ENCODE measurements at regions not wholly inside any gene's neighbourhood (a gene's known extent, or its start where the extent isn't known, plus 50 kb on each side); places are given as distances from the start of the nearest gene placed in this dataset.

DNA sequence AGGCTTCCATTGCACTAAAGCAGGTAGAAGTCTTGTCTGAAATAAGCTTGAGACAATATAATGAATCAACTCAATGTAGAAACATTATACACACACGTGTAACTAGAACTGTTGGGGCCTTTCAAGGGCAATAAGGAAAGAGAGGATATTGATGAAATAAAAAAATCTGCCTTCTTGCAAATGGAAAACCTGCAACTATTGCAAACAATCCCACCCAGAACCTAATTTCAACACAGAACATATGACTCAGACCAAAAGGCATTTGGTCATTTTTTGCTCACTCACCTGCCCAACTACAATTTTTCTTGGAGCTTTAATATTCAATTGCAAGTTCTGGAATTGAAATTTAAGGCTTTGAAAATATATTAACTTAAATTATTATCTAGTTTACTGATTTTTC, 900.1 kb downstream of the TTLL7 start:
- peak overlapping the region; percentile 64 for H3K27ac Mint-ChIP-seq (ENCODE audit: unreplicated experiment)

DNA sequence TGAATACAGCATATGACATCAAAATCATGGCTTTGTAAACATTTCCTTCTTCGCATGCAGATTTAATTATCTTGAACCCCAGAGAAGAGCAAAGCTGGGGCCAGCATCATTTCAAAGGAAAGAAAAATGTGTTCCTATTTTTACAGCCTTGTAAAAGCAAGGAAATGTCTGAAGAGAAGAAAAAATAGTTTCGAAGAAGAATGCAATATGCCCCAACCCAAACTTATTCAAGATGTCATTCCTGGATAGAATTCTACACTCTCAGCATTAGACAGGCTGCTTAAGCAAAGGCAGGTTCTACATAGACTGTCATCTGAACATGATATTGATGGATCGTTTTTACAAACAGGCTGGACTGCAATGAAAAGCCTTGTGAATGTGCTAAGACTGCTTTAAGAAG, 900.8 kb downstream of the TTLL7 start:
- no peaks in the 10 kb centered on the region for H3K27me3 Mint-ChIP-seq (ENCODE audit: unreplicated experiment)
- H3K27ac Mint-ChIP-seq (ENCODE audit: unreplicated experiment) = peak overlapping the region; percentile 64
- intact Hi-C loops (cut with micrococcal nuclease; ENCODE audit: unreplicated experiment) = loop anchor here (2.0 kb wide), 1 partner anchor 41 kb away; no protein-coding TSS in a partner anchor
- H3K4me3 Mint-ChIP-seq (ENCODE audit: low read depth, unreplicated experiment) = no peak overlapping the region
- CTCF ChIA-PET = no interaction called here
- BruUV-seq (replicated peaks) = no TSS peak
- DNase-seq = no peak
- no peaks in the 10 kb centered on the region for H3K36me3 Mint-ChIP-seq (ENCODE audit: insufficient read depth, unreplicated experiment)
- TF ChIP-seq, protein P1, sequence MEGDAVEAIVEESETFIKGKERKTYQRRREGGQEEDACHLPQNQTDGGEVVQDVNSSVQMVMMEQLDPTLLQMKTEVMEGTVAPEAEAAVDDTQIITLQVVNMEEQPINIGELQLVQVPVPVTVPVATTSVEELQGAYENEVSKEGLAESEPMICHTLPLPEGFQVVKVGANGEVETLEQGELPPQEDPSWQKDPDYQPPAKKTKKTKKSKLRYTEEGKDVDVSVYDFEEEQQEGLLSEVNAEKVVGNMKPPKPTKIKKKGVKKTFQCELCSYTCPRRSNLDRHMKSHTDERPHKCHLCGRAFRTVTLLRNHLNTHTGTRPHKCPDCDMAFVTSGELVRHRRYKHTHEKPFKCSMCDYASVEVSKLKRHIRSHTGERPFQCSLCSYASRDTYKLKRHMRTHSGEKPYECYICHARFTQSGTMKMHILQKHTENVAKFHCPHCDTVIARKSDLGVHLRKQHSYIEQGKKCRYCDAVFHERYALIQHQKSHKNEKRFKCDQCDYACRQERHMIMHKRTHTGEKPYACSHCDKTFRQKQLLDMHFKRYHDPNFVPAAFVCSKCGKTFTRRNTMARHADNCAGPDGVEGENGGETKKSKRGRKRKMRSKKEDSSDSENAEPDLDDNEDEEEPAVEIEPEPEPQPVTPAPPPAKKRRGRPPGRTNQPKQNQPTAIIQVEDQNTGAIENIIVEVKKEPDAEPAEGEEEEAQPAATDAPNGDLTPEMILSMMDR (IDR thresholded peaks at IDR 0.05; ENCODE audit: unreplicated experiment) = no peak
- H3K9me3 Mint-ChIP-seq (ENCODE audit: low read depth, unreplicated experiment) = no peaks in the 10 kb centered on the region
- peaks cover 32% of the 10 kb centered on the region for H3K4me1 Mint-ChIP-seq (ENCODE audit: low read depth, unreplicated experiment)

More for the DNA sequence above, 900.1 kb downstream of the TTLL7 start:
- no TSS peak for BruUV-seq (replicated peaks)
- DNase-seq = no peak
- TF ChIP-seq, protein P1 (IDR thresholded peaks at IDR 0.05; ENCODE audit: unreplicated experiment) = no peak
- Mint-ChIP-seq H3K4me3 (ENCODE audit: low read depth, unreplicated experiment) (no peak overlapping the region), H3K27me3 (ENCODE audit: unreplicated experiment) (no peaks in the 10 kb centered on the region), H3K4me1 (ENCODE audit: low read depth, unreplicated experiment) (peaks cover 32% of the 10 kb centered on the region), H3K9me3 (ENCODE audit: low read depth, unreplicated experiment) (no peaks in the 10 kb centered on the region), H3K36me3 (ENCODE audit: insufficient read depth, unreplicated experiment) (no peaks in the 10 kb centered on the region)
- intact Hi-C loops (cut with micrococcal nuclease; ENCODE audit: unreplicated experiment) = loop anchor here (2.0 kb wide), 1 partner anchor 42 kb away; no protein-coding TSS in a partner anchor
- CTCF ChIA-PET = interaction anchor here (0.9 kb wide), 1 partner anchor 19 kb away, joined by 3 read pairs; no protein-coding TSS in a partner anchor

DNA sequence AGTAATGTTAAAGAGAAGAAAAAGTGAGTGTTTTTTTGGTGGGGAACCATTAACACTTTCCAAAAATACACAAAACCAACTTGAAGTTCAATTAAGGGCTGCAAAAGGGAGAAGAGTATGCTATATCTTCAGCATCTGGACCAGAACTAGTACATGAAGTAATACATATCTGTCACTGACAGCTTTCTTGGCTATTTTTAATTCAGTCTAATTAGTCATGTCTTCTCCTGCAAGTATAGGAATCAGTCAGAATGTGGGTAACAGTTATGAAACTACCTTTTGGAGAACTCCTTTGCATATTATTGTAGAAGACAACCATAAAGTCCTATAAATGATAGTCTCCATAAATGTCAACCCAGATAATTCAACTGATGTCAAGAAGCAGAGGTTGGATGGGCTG, 901.2 kb downstream of the TTLL7 start:
- Mint-ChIP-seq H3K27ac (ENCODE audit: unreplicated experiment) (no peak overlapping the region), H3K36me3 (ENCODE audit: insufficient read depth, unreplicated experiment) (no peaks in the 10 kb centered on the region), H3K27me3 (ENCODE audit: unreplicated experiment) (no peaks in the 10 kb centered on the region), H3K4me3 (ENCODE audit: low read depth, unreplicated experiment) (no peak overlapping the region), H3K9me3 (ENCODE audit: low read depth, unreplicated experiment) (no peaks in the 10 kb centered on the region), H3K4me1 (ENCODE audit: low read depth, unreplicated experiment) (peaks cover 29% of the 10 kb centered on the region)
- no TSS peak for BruUV-seq (replicated peaks)
- CTCF ChIA-PET = no interaction called here
- DNase-seq = no peak
- TF ChIP-seq, protein P1 (IDR thresholded peaks at IDR 0.05; ENCODE audit: unreplicated experiment) = no peak
- intact Hi-C loops (cut with micrococcal nuclease; ENCODE audit: unreplicated experiment) = loop anchor here (2.0 kb wide), 1 partner anchor 41 kb away; no protein-coding TSS in a partner anchor

DNA sequence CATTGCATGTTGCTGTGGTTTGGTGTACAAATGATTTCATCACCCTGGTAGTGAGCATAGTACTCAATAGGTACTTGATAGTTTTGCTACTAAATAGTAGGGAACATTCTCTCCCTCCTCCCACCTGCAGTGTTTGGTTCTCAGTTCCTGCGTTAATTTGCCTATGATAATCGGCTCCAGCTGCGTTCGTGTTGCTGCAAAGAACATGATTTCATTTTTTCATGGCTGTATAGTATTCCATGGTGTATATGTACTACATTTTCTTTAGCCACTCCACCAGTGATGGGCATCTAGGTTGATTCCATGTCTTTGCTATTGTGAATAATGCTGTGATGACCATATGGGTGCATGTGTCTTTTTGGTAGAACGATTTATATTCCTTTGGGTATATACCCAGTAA, 903.4 kb downstream of the TTLL7 start:
- no peak for DNase-seq
- Mint-ChIP-seq H3K27me3 (ENCODE audit: unreplicated experiment) (no peaks in the 10 kb centered on the region), H3K4me3 (ENCODE audit: low read depth, unreplicated experiment) (no peak overlapping the region), H3K36me3 (ENCODE audit: insufficient read depth, unreplicated experiment) (no peaks in the 10 kb centered on the region), H3K4me1 (ENCODE audit: low read depth, unreplicated experiment) (peaks cover 15% of the 10 kb centered on the region), H3K9me3 (ENCODE audit: low read depth, unreplicated experiment) (no peaks in the 10 kb centered on the region), H3K27ac (ENCODE audit: unreplicated experiment) (no peak overlapping the region)
- CTCF ChIA-PET = no interaction called here
- TF ChIP-seq, protein P1 (IDR thresholded peaks at IDR 0.05; ENCODE audit: unreplicated experiment) = no peak
- intact Hi-C loops (cut with micrococcal nuclease; ENCODE audit: unreplicated experiment) = no loop called here
- no TSS peak for BruUV-seq (replicated peaks)
